NCI-H2029 (cell line): ENCODE measurements at regions not wholly inside any gene's neighbourhood (a gene's known extent, or its start where the extent isn't known, plus 50 kb on each side); places are given as distances from the start of the nearest gene placed in this dataset.
"Not testable (repeated sequence)": the region's sequence is repeated elsewhere in the genome, so short reads cannot be mapped to it uniquely, and the experiment has no call there.

ENCODE experiments used
- DNase-seq: peaks from one replicate; lab custom pipeline; 2025; lab: John Stamatoyannopoulos, UW

DNA sequence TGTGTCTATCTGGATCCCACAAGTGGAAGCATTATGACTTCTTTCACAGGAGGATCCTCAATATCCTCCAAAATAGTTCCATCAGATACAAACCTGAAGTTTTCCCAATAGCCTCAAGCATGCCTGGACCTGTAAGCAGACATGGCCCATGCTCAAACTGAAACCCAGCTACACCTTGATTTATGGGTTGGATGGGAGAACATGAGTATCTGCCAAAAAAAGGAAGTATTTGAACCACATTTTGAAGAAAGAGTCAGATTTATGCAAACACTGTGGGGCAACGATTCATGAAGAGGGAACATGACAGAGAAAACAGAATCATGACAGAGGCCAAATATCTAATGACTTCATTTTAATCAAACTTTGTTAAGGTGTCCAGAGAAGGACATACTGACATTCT lies 351.0 kb upstream of the NFIA start:
- no peak for DNase-seq

DNA sequence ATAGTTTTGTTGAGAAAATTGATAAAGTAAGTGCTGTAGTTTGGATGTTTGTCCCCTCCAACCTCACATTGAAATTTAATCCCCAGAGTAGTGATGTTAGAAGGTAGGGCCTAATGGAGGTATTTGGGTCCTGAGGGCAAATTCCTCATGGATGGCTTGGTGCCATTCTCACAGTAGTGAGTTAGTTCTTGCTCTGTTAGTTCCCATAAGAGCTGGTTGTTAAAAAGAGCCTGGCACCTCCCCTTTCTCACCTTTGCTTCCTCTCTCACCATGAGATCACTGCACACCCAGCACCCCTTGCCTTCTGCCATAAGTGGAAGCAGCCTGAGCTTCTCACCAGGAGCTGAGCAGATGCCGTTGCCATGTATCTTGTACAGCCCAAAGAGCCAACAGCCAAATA lies 354.8 kb upstream of the NFIA start:
- DNase-seq: no peak

DNA sequence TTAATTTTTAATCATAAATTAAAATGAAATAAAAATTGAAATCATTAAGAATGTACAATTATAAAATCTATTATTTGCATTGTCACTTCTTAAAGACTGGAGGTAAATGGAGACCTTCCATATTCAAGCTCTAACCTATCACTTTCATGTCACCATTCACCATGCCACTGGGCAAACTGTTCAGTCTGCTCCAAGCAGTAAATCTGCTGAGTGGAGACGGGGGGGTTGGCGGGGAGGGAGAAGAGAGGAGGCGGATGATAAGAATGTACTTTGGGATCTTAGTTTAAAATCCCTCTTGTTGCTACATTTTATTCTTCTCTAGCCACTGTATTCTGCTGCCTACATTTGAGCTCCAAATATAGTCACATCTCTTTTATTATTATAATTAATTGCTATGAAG lies 365.9 kb upstream of the NFIA start:
- DNase-seq: no peak

DNA sequence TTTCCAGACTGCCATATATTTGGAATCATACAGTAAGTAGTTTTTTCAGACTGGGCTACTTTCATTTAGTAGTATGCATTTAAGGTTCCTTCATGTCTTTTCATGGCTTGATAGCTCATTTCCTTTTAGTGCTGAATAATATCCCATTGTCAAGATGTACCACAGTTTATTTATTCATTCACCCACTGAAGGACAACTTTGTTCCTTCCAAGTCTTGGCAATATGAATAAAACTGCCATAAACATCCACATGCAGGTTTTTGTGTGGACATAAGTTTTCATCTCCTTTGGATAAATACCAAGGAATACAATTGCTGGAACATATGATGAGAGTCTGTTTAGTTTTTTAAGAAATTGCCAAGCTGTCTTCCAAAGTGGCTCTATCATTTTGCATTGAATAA lies 366.4 kb upstream of the NFIA start:
- DNase-seq: no peak

DNA sequence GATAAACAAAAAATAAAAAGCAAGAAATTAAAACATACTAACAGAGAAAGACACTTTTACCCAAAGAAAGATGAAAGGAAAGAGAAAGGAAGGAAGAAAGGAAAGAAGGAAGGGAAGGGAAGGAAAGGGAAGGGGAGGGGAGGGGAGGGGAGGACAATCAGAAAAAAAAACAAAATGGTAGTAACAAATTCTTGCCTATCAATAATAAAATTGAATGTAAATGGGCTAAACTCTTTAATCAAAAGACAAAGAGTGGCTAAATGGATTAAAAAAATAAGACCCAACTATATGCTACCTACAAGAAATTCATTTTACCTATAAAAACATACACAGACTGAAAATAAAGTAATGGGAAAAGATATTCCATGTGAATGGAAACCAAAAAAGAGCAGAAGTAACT lies 372.9 kb upstream of the NFIA start:
- no peak for DNase-seq

DNA sequence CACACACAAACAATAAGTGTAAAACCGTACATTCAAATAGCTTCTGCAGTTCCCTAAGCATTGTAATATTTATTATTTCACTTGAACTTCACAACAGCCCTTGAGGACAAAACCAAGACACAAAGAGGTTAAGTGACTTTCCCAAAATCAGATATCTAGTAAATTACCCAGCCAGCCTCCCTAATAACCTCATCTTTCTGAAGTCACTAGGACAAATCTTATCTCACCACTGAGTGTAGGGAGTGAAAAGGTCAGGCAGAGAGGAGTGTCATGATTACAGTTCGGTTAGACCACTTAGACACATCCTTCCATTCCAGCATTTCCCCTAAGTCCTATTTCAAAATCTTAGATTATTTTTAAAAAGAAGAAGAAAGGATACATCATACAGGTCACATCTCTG lies 377.3 kb upstream of the NFIA start:
- DNase-seq: no peak

DNA sequence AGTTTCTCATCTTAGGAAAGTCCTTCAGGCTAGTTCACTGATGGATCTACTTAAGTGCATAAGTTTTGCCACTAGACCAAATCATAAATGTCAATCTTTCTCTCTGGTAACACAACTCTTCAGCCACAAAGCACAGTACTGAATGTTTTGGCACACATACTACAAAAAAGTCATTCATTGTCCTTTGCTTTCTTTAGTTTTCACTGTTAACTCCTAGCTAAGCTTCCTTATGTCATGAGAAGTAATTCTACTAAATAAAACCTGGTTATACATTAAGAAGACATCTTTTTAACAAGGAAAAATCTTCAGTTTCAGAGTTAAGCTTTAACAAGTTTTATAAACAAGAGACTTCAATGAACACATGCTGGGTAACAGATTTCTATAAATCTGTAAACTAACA lies 379.2 kb upstream of the NFIA start:
- no peak for DNase-seq

DNA sequence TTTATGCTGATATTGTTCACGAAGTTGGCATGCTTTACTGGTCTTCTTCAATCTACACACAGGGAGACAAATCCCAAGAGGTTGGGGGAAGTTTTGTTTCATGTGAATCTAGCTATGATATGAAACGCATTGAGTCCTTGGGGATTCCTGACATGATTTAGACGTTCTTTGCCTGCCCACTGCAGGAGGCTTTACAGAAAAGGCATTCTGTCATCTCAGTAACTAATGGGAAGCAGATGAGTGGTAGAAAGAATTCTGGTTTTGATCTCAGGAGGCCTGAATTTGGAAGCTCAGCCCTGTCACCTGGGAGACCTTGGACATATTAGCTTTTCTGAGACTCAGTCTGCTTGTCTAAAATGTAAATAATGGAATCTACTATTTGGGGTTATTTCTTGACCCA lies 383.0 kb upstream of the NFIA start:
- no peak for DNase-seq

DNA sequence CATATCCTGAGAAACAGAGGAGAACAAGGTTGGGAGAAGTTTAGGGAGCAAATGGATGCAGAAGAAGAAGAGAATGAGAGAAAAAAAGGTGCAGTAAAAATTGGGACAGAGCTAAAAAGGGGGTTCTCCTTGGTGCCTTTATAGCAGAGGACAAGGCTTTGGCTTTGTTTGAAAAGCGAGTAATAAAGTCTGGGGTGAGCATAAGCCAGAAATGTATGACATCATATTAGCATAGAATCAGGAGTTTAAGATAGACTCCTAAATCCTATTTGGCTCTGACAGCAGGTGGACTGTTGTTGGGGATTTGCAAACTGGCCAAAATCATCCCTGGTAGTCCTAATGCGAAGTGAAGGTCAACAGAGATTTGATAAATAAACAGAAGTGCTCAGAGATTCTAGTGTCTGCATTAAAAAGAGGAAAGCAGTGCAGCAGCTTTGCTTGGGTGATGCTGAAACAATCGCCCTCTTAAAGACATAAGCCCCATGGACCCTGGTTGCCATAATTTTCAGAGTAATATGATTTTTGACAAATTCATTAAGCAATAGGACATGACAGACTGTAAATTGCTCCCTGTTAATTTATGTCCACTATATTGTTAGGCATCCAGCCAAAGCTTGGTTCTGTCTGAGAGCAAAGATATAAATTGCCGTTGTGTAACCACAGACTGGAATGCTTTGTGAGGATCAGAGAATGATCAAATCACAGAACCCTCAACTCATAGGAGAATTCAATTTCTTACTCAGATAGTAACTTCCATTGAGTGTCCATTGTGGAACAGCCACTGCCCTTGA lies 385.0 kb upstream of the NFIA start:
- DNase-seq: no peak

DNA sequence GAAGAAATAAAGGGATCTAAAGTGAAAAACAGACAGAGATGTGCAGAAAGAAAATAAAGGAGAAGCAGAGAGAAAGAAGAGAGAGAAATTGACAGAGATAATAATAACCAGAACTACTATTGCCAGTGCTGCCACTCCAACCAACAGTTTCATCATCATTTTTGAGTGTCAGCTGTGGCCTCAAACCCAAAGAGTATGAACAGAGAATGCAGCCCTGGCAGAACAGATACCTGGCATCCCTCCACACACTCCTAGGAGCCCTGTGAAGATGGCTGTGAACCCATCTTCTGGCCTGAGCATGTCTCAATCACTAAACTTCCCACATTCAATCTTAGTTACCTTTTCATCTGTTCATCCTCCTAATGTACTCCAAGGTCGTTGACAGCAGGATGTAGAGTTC lies 385.8 kb upstream of the NFIA start:
- DNase-seq: no peak

DNA sequence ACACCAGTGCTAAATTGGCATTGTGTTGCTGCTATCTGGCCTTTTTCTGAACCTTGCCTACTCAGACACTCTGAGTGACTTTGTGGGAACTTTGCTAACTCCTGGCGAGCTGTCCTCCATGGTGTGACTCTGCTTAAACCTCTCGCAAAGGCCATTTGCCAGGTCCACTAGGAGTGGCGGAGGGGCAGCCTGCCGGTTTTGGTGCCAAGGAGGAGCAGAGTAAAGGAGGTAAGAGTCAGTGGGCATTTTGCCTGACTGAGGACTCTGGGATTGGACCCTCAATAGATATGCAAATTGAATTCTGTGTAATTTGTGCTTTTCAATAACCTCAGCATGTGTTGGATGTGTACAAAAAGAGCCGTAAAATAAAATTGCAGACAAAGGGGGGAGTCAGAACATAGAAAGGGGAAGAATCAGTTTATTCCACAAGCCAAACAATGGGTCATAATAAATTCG lies 386.6 kb upstream of the NFIA start:
- no peak for DNase-seq

DNA sequence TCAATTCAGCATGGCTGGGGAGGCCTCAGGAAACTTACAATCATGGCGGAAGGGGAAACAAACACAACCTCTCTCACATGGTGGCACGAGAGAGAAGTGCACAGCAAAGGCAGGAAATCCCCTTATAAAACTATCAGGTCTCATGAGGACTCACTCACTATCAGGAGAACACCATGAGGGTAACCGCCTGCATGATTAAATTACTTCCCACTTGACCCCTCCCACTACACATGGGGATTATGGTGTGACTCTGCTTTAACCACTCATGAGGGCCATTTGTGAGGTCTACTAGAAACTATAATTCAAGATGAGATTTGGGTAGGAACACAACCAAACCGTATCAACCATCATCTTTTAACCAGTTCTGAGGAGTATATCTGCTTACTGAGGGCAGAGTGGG lies 387.4 kb upstream of the NFIA start:
- no peak for DNase-seq

DNA sequence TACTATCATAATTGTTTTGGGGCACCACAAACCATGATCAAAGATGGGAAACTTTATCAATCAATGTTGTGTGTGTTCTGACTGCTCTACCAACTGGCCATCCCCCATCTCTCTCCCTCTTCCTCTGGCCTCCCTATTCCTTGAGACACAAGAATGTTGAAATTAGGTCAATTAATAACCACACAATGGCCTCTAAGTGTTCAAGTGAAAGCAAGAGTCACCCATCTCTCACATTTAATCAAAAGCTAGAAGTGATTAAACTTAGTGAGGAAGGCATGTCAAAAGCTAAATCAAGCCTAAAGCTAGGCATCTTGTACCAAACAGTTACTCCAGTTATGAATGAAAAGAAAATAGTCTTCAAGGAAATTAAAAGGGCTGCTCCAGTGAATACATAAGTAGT lies 390.3 kb upstream of the NFIA start:
- DNase-seq: no peak

DNA sequence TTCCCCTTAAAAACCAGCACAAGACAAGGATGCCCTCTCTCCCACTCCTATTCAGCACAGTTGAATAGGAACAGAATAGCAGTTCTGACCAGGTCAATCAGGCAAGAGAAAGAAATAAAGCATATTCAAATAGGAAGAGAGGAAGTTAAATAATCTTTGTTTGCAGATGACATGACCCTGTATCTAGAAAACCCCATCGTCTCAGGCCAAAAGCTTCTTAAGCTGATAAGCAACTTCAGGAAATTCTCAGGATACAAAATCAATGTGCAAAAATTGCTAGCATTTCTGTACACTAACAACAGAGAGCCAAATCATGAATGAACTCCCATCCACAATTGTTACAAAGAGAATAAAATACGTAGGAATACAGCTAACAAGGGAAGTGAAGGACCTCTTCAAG lies 394.1 kb upstream of the NFIA start:
- not testable (repeated sequence) for DNase-seq

DNA sequence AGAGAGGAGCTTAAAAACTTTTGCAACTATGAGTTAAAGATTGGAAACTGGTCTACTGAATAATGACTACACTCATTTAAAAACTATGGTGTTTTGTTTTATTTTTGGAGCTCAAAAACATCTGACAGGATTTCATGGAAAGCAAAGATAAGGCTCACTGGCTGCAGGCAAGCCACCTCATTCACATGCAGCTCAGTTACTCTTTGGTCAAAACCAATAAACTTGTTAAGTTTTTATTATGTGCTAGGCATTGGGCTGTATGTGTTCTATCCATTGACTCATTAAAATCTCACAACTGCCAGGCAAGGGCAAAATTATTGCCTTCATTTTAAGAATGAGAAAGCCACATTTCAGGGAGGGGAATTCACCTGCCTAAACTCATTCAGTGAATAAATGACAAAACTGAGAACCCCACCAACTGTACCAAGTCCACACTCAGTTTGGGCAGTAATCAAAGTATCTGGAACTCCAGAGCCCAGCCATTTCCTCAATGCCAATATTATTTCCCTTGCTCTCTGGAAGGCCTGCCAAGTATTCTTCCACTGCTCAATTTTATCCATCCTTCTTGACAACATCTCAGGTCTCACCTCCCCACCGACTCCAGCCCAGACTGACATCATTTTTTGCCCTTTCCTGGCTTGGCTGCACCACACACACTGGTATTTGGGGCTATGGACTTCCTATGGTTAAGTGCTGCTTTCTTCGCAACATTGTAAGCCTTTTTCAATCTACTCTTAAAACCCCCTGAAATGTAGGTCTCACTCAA lies 401.1 kb upstream of the NFIA start:
- DNase-seq: no peak

DNA sequence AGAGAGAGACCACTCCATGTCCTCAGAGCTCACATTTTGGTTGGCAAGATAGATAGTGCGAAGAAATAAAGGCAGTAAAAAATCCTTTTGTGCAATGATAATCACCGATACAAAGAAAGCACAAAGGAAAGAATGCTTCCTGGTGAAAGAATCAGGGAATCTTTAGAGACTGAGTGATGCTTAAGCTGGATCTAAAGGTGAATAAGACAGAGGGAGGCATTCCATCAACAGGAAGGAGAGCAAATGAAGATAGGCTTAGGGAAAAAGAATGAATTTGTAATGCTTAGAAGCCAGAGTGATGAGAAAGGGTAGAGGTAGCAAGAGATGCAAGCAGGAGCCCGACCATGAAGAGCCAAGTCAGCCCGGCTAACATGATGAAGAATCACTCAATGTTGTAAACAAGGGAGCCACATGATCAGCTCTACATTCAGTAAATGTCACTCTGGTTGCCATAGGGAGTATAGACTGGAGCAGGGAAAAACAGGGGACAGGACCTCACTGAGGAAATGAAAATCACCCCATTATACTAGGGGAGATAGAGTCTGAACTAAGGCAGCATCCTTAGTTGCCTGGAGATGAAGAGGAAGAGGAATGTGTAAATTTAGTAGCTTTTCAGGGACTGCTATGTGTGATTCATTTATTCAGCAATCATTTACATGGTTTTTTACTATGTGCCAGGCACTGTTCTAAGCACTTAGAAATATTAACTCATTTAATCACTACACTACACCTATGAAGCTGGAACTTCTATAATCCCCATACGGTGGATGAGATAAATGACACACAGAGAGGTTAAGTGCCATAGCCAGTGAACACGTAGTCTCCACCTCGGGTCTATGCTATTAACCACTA lies 402.6 kb upstream of the NFIA start:
- DNase-seq: no peak

DNA sequence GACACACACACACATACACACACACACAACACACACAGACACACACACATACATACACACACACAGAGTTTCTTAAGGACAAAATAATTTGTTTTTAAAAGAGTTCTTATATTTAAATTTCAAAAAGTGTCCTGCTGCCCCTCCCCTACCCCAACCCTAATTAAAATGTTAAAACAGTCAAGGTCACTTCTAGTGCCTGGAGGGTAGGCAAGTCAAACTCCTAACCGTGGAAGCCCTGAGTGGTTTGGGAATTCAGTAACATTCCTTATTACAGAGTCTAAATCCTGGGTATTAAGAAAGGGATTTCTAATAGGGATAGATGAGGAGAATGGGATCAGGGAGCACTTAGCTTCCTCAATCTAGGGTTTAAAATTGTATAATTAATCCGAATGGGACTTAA lies 403.6 kb upstream of the NFIA start:
- no peak for DNase-seq

DNA sequence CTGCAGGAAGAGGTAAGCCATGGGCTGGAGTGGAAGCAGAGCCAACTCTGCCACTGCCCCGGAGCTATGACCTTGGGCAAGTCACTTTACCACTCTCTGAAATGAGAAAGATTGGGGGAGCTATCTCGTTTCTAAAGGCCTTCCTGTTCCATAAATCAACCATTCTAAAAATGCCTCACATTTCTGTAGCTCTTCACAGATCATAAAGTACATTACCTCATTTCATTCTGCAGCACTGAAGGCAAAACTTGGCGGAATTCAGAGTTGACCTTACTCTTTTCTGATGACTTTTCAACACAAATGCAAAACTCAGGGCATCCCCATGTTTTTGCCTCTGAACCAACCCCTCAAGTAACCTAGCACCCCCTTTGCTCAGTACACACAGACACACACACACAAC lies 404.0 kb upstream of the NFIA start:
- DNase-seq: no peak

DNA sequence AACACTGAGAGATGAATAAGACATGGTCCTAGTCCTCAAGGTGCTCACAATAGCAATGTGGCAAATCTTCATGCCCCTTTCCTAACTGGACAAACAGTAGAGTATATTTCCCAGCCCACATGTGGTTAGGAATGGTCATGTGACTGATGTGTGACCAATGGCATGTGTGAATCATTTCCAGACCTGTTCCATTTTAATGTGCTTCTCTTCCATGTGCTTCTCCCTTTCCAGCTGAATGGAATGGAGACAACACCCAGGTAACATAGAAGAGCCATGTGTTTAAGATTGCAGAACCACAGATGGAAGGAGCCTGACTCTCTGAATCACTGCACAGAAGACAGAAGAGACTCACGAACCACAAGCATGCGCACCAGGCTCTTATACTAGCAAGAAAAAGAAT lies 409.9 kb upstream of the NFIA start:
- no peak for DNase-seq

DNA sequence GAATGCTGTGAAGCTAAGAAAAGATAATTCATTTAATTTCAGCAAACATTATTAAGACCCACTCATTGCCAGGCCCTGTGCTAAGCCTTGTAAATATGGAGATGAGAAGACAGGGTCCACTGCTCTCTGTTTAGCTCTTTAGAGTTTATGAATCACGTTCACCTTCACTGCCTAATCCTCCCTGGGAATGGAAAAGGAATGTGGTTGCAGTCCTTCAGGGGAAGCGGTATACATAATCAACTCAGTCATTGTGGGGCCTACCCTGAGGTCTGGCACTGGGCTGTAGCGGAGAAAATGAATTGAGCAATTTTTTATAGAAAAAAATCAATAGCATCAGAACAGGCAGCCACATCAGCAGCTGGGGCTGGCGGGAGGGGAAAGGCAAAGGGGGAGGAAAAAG lies 412.1 kb upstream of the NFIA start:
- no peak for DNase-seq

DNA sequence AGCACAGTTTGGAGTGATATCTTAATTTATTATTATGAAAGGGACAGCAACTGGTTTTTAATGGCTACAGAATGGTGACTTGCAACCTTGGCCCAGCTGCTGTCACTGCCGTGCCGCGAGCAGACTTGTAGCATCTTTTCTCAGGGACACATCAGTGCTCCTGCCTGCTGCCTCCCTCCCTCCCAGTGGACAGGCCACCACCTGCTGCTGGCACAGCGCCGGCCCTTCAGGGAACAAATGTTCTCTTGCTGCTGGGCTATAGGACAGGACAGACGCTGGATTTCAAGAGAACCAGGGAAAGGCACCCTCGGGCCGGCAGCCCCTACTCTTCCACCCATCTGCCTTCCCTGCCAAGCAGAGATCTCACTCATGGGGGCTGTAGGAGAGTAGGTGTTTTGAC lies 413.8 kb upstream of the NFIA start:
- peak; percentile 31 for DNase-seq

DNA sequence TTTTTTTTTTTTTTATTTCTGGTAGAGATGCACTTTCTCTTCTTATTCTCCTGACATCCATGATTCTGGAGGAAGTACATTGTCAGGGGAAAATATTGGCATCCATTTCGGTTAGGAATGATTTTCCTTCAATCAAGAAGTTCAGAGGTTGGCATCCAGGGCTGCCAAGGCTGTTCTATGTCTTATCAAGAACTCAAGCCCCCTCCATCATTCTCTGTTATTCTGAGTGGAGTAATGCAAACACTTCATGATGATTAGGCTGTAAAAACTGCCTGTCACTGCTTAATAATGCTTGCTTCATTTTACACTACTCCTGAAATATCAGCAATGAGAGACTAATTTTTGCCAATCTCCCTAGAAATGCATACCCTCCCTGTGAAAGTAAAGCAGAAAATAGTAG lies 417.1 kb upstream of the NFIA start:
- DNase-seq: no peak
